ENCODE measurements at regions not wholly inside any gene's neighbourhood (a gene's known extent, or its start where the extent isn't known, plus 50 kb on each side); places are given as distances from the start of the nearest gene placed in this dataset.

GRCh38 chr6:25112322-25112773 is 166.8 kb upstream of the CARMIL1 start:
- RAD21 ChIA-PET (ENCODE audit: unreplicated experiment), result interaction anchor here (0.6 kb wide), 1 partner anchor 39 kb away, joined by 3 read pairs; no protein-coding TSS in a partner anchor
- no peaks in the 10 kb centered on the region for H4K20me1 ChIP-seq (ENCODE audit: control insufficient read depth, insufficient read depth)
- H3K27me3 ChIP-seq (replicated peaks in 1 of 2; ENCODE audit: control insufficient read depth in 2 of 2, insufficient read depth in 2 of 2, low read length in 1 of 2), result no peaks in the 10 kb centered on the region
- no peak for DNase-seq (ENCODE audit: low read depth, low spot score)
- H3K4me3 ChIP-seq, result no peak overlapping the region
- H3K79me2 ChIP-seq (ENCODE audit: control insufficient read depth, insufficient read depth, low read length), result no peaks in the 10 kb centered on the region
- H3K36me3 ChIP-seq (ENCODE audit: control insufficient read depth in 2 of 2, insufficient read depth in 2 of 2, low read length in 1 of 2), result peaks cover 6 to 21% of the 10 kb centered on the region in 2 experiments
- no peak for TF ChIP-seq NFXL1 (IDR thresholded peaks at IDR 0.05; ENCODE audit: borderline replicate concordance)
- no peak for TF ChIP-seq ZNF207 (IDR thresholded peaks at IDR 0.05; ENCODE audit: borderline replicate concordance)
- TF ChIP-seq ASH2L (IDR thresholded peaks at IDR 0.05; ENCODE audit: borderline replicate concordance, low read depth), result no peak
- TF ChIP-seq MEF2A (IDR thresholded peaks at IDR 0.05; ENCODE audit: insufficient read depth, low read depth, low read length), result no peak
- TF ChIP-seq TBL1XR1 (IDR thresholded peaks at IDR 0.05; ENCODE audit: low read depth, low read length), result no peak
- no peak for TF ChIP-seq MAX (IDR thresholded peaks at IDR 0.05; ENCODE audit: low read depth, low read length)
- TF ChIP-seq ZNF384 (IDR thresholded peaks at IDR 0.05; ENCODE audit: borderline replicate concordance, low read depth, low read length), result no peak
- TF ChIP-seq MLLT1 (IDR thresholded peaks at IDR 0.05), result no peak
- no peak for TF ChIP-seq ZZZ3 (IDR thresholded peaks at IDR 0.05; ENCODE audit: control insufficient read depth, insufficient read length, low read depth)
- TF ChIP-seq MTA3 (IDR thresholded peaks at IDR 0.05; ENCODE audit: borderline replicate concordance, low read length), result no peak
- TF ChIP-seq BRCA1 (IDR thresholded peaks at IDR 0.05; ENCODE audit: low read depth, low read length), result no peak
- no peak for TF ChIP-seq CREM (IDR thresholded peaks at IDR 0.05; ENCODE audit: low read depth)
- no peak for TF ChIP-seq NRF1 (conservative IDR thresholded peaks at IDR 0.05; ENCODE audit: low read depth, low read length)
- TF ChIP-seq BCL11A (IDR thresholded peaks at IDR 0.05; ENCODE audit: low read depth, low read length), result no peak
- no peak for TF ChIP-seq SMAD5 (IDR thresholded peaks at IDR 0.05; ENCODE audit: low read depth)
- TF ChIP-seq POLR2AphosphoS2 (IDR thresholded peaks at IDR 0.05; ENCODE audit: low read depth, low read length), result no peak
- H3K27ac ChIP-seq (ENCODE audit: control insufficient read depth, insufficient read depth), result no peak overlapping the region
- BruUV-seq (replicated peaks), result no TSS peak
- no peak for ATAC-seq
- no peaks in the 10 kb centered on the region for H3K9me3 ChIP-seq (replicated peaks; ENCODE audit: control insufficient read depth, insufficient read depth, low read length)
- H3K4me1 ChIP-seq (ENCODE audit: control insufficient read depth, insufficient read depth, low read length), result peaks cover under 1% of the 10 kb centered on the region
- POLR2A ChIA-PET, result no interaction called here
- no peak overlapping the region for H3K4me2 ChIP-seq (ENCODE audit: control insufficient read depth, insufficient read depth)
- intact Hi-C loops (cut with micrococcal nuclease; ENCODE audit: unreplicated experiment), result no loop called here
- 60% methylated on average over 4 of the region's 4 CpGs for WGBS (ENCODE audit: insufficient coverage, insufficient replicate concordance, low lambda C conversion rate, missing lambda C conversion rate)
- no peak overlapping the region for H3K9ac ChIP-seq (ENCODE audit: control insufficient read depth, insufficient read depth, low read length)
- CTCF ChIA-PET, result interaction anchor here (1.2 kb wide), 1 partner anchor 18 kb away, joined by 3 read pairs; no protein-coding TSS in a partner anchor
- FAIRE-seq, result no peak
- no peak overlapping the region for H2AFZ ChIP-seq (ENCODE audit: control insufficient read depth, low read depth, low read length)
- SMC1A ChIA-PET (ENCODE audit: uncharacterized antibody, unreplicated experiment), result interaction anchor here (0.8 to 1.1 kb wide), 4 partner anchors 14 to 28 kb away, joined by 3 to 4 read pairs (median 3); no protein-coding TSS in a partner anchor
- in situ Hi-C loops (cut with MboI), result no loop called here

All from GM12878 (cell line).